Peyer's patch (tissue), 4 donors: ENCODE measurements at regions not wholly inside any gene's neighbourhood (a gene's known extent, or its start where the extent isn't known, plus 50 kb on each side); places are given as distances from the start of the nearest gene placed in this dataset.
"Not testable (repeated sequence)": the region's sequence is repeated elsewhere in the genome, so short reads cannot be mapped to it uniquely, and the experiment has no call there.

ENCODE experiments used
- DNase-seq, 3 donors: peaks; one replicate each; pipeline ENCODE4 v3.0.0-alpha.2; 2017 to 2019
- H3K27ac ChIP-seq, 4 donors: fragments of 200-600 bp; sonication (generic); one replicate each; pipeline ENCODE4 v1.5.1; 2016 to 2019
- H3K27me3 ChIP-seq, 2 donors: fragments of 200-600 bp; sonication (generic); one replicate each; pipeline ENCODE4 v1.5.1; 2019
- H3K36me3 ChIP-seq, 3 donors: fragments of 200-600 bp; sonication (generic); one replicate each; pipeline ENCODE4 v1.5.1; 2016 to 2019
- H3K4me1 ChIP-seq, 4 donors: fragments of 200-600 bp; sonication (generic); one replicate each; pipeline ENCODE4 v1.5.1; 2016 to 2019
- H3K4me3 ChIP-seq, 4 donors: fragments of 200-600 bp; sonication (generic); 1 replicate in 3 of 4; 2 replicates in 1 of 4; pipeline ENCODE4 v1.5.1; 2016 to 2019; ENCODE audit warnings: mild to moderate bottlenecking in 1 of 4
- H3K9me3 ChIP-seq, 4 donors: fragments of 200-600 bp; sonication (generic); one replicate each; pipeline ENCODE4 v1.5.1; 2016 to 2019; ENCODE audit warnings: mild to moderate bottlenecking in 1 of 4
- POLR2A ChIP-seq, 2 donors: fragments of 450-650 bp; IDR thresholded peaks; one replicate each; pipeline ENCODE4 v1.5.1; 2017; ENCODE audit warnings: antibody characterized with exemption in 2 of 2, mild to moderate bottlenecking in 2 of 2, moderate library complexity in 2 of 2
- TF ChIP-seq, protein P1 (sequence below), 6 experiments: fragments of 450-650 bp in 4 of 6; fragments of 200-600 bp in 2 of 6; sonication (generic) in 1 of 6; IDR thresholded peaks; one replicate each; pipeline ENCODE4 v1.5.1; 2017 to 2019; ENCODE audit warnings: antibody characterized with exemption in 6 of 6, mild to moderate bottlenecking in 3 of 6, moderate library complexity in 1 of 6

- Histone ChIP-seq H3K9me3 (no peaks in the 10 kb centered on the region), H3K4me1 (no peaks in the 10 kb centered on the region), H3K36me3 (no peaks in the 10 kb centered on the region), H3K27me3 (no peaks in the 10 kb centered on the region), H3K4me3 (no peak overlapping the region), H3K27ac (no peak overlapping the region)
- DNase-seq: peak in 1 of 3 donors; percentile 31
- TF ChIP-seq, protein P1, sequence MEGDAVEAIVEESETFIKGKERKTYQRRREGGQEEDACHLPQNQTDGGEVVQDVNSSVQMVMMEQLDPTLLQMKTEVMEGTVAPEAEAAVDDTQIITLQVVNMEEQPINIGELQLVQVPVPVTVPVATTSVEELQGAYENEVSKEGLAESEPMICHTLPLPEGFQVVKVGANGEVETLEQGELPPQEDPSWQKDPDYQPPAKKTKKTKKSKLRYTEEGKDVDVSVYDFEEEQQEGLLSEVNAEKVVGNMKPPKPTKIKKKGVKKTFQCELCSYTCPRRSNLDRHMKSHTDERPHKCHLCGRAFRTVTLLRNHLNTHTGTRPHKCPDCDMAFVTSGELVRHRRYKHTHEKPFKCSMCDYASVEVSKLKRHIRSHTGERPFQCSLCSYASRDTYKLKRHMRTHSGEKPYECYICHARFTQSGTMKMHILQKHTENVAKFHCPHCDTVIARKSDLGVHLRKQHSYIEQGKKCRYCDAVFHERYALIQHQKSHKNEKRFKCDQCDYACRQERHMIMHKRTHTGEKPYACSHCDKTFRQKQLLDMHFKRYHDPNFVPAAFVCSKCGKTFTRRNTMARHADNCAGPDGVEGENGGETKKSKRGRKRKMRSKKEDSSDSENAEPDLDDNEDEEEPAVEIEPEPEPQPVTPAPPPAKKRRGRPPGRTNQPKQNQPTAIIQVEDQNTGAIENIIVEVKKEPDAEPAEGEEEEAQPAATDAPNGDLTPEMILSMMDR (IDR thresholded peaks at IDR 0.05): no peak
- TF ChIP-seq POLR2A (IDR thresholded peaks at IDR 0.05): no peak
Measured at GRCh38 chr2:75432761-75433361, 127.9 kb downstream of the EVA1A start.

- TF ChIP-seq, protein P1 (IDR thresholded peaks at IDR 0.05): no peak
- no peak for TF ChIP-seq POLR2A (IDR thresholded peaks at IDR 0.05)
- Histone ChIP-seq H3K27ac (no peak overlapping the region), H3K4me1 (no peaks in the 10 kb centered on the region), H3K27me3 (no peaks in the 10 kb centered on the region), H3K9me3 (no peaks in the 10 kb centered on the region), H3K36me3 (no peaks in the 10 kb centered on the region), H3K4me3 (no peak overlapping the region)
- DNase-seq: no peak
Measured at GRCh38 chr2:75431763-75432162, 129.0 kb downstream of the EVA1A start.

DNA sequence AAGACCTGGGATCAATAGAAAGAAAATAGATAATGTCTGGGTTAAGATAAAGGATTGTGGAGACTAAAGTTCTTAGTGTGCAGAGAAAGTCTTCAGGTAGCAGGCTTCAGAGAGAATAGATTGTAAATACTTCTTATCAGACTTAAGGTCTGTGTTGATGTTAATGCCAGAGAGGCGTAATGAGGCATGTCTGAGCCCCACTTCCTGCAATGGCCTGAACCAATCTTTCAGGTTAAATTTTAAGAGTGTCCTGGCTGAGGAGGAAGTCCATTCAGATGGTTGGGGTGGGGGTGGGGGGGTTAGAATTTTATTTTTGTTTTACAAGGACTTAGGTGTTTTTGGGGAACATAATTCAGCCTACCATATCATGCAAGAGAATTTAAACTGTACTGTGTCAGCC is 129.5 kb downstream of the EVA1A start:
- no peak overlapping the region for H3K4me3 ChIP-seq
- no peaks in the 10 kb centered on the region for H3K9me3 ChIP-seq
- no peaks in the 10 kb centered on the region for H3K4me1 ChIP-seq
- no peak for TF ChIP-seq POLR2A (IDR thresholded peaks at IDR 0.05)
- TF ChIP-seq, protein P1 (IDR thresholded peaks at IDR 0.05): no peak
- DNase-seq: no peak
- no peaks in the 10 kb centered on the region for H3K36me3 ChIP-seq
- H3K27me3 ChIP-seq: no peaks in the 10 kb centered on the region
- peak overlapping the region in 1 of 4 donors; percentile 38 for H3K27ac ChIP-seq

DNA sequence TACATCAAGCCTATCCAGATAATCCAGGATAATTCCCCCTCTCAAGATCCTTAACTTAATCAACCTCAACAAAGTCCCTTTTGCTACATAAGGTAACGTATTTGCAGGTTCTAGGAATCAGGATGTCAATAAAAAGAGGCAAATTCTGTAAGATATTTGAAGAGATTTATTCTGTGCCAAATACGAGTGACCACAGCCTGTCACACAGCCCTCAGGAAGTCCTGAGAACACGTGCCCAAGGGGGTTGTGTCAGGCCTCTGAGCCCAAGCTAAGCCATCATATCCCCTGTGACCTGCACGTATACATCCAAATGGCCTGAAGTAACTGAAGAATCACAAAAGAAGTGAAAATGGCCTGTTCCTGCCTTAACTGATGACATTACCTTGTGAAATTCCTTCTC is 130.3 kb downstream of the EVA1A start:
- H3K27ac ChIP-seq, DNase-seq, H3K4me3 ChIP-seq, H3K36me3 ChIP-seq, H3K9me3 ChIP-seq, H3K27me3 ChIP-seq, H3K4me1 ChIP-seq: not testable (repeated sequence)

DNA sequence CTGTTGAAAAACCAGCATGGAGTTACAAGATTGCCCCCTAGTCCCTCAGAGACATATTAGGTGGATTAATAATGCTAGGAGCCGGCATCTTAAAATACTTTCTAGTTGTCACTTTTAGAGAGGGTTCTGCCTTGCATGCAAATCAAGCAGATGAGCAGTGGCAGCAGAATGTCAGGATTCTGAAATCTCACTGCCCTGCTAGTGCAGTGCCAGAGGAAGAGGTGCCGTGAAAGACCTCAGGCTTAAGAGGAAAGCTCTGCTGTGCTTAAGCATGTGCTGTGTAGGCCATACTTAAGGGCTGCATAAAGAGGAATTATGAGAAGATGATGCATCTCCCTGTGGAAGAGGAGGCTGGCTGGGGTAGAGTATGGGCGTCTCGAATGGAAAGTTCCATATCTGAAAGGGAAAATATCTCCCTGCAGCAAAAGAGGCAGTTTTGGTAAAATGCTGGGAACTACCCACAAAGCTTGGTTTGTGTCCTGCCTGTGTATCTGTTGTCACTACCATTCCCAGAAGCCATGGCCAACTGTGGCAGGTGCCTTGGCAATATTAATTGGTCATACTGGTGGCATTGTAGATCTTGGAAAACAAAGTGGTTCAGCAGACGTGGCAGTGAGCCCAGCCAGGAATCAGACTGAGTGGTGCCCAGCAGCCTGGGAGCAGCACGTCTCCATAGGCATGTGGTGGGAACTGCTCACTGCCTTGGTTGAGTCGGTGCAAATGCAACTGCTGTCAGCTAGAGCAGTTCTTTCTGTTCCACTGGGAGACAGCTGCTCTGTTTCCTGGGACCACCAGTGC is 131.9 kb downstream of the EVA1A start:
- Histone ChIP-seq H3K4me3 (no peak overlapping the region), H3K9me3 (no peaks in the 10 kb centered on the region), H3K4me1 (no peaks in the 10 kb centered on the region), H3K27ac (no peak overlapping the region), H3K27me3 (no peaks in the 10 kb centered on the region), H3K36me3 (no peaks in the 10 kb centered on the region)
- no peak for TF ChIP-seq POLR2A (IDR thresholded peaks at IDR 0.05)
- TF ChIP-seq, protein P1 (IDR thresholded peaks at IDR 0.05): no peak
- peak in 1 of 3 donors; percentile 29 for DNase-seq

- no peaks in the 10 kb centered on the region for H3K9me3 ChIP-seq
- H3K27me3 ChIP-seq: no peaks in the 10 kb centered on the region
- H3K4me3 ChIP-seq: no peak overlapping the region
- TF ChIP-seq POLR2A (IDR thresholded peaks at IDR 0.05): no peak
- no peaks in the 10 kb centered on the region for H3K4me1 ChIP-seq
- no peak for DNase-seq
- no peaks in the 10 kb centered on the region for H3K36me3 ChIP-seq
- H3K27ac ChIP-seq: no peak overlapping the region
Measured at GRCh38 chr2:75428060-75428459, 132.7 kb downstream of the EVA1A start.
